Loucy (cell line): ENCODE measurements at regions not wholly inside any gene's neighbourhood (a gene's known extent, or its start where the extent isn't known, plus 50 kb on each side); places are given as distances from the start of the nearest gene placed in this dataset.
A peak's percentile ranks its signal among the peaks of the same experiment; 100 is the strongest.

ENCODE experiments used
- H2AFZ ChIP-seq: fragments of 200-600 bp; sonication (generic); 2 replicates; pipeline ENCODE4 v1.6.0; 2016; ENCODE audit warnings: antibody characterized with exemption, mild to moderate bottlenecking, low read length, moderate library complexity
- H3F3A ChIP-seq: fragments of 200-600 bp; 2 replicates; pipeline ENCODE4 v1.6.0; 2016; ENCODE audit warnings: antibody characterized with exemption, low read depth, mild to moderate bottlenecking
- H3K27me3 ChIP-seq: fragments of 200-600 bp; sonication (generic); 2 replicates; pipeline ENCODE4 v1.6.1; 2014; ENCODE audit warnings: low read length, mild to moderate bottlenecking; ENCODE audit not compliant: insufficient read depth, poor library complexity, severe bottlenecking
- H3K36me3 ChIP-seq: fragments of 200-600 bp; sonication (generic); 2 replicates; pipeline ENCODE4 v1.6.1; 2016; ENCODE audit warnings: low read length; ENCODE audit not compliant: insufficient read depth
- H3K4me1 ChIP-seq: fragments of 200-600 bp; sonication (generic); 2 replicates; pipeline ENCODE4 v1.5.1; 2014; ENCODE audit warnings: low read length, mild to moderate bottlenecking; ENCODE audit not compliant: insufficient read depth, poor library complexity, severe bottlenecking
- H3K4me2 ChIP-seq: fragments of 200-600 bp; sonication (generic); 2 replicates; pipeline ENCODE4 v1.6.0; 2014; ENCODE audit warnings: antibody characterized with exemption, low read length, low read depth, mild to moderate bottlenecking; ENCODE audit not compliant: poor library complexity, severe bottlenecking
- H3K4me3 ChIP-seq: fragments of 200-600 bp; sonication (generic); 2 replicates; pipeline ENCODE4 v1.5.1; 2014; ENCODE audit warnings: low read length, mild to moderate bottlenecking, mixed read lengths; ENCODE audit not compliant: poor library complexity, severe bottlenecking
- H3K79me2 ChIP-seq: fragments of 200-600 bp; sonication (generic); 2 replicates; pipeline ENCODE4 v1.6.1; 2014; ENCODE audit warnings: low read length; ENCODE audit not compliant: insufficient read depth
- H3K9ac ChIP-seq: fragments of 200-600 bp; sonication (generic); 2 replicates; pipeline ENCODE4 v1.6.0; 2014; ENCODE audit warnings: mild to moderate bottlenecking, low read depth, low read length, moderate library complexity; ENCODE audit not compliant: poor library complexity, severe bottlenecking
- H3K9me2 ChIP-seq: fragments of 200-600 bp; sonication (generic); replicated peaks from 2 replicates; pipeline ENCODE4 v1.6.1; 2016; ENCODE audit warnings: low read depth, low read length, mixed read lengths
- H3K9me3 ChIP-seq: fragments of 200-600 bp; sonication (generic); 2 replicates; pipeline ENCODE4 v1.6.1; 2014; ENCODE audit warnings: mild to moderate bottlenecking, antibody characterized with exemption, low read length, low read depth; ENCODE audit not compliant: insufficient read depth
- H4K20me1 ChIP-seq: fragments of 200-600 bp; sonication (generic); 2 replicates; pipeline ENCODE4 v1.6.0; 2014; ENCODE audit warnings: antibody characterized with exemption, low read length, mild to moderate bottlenecking; ENCODE audit not compliant: insufficient read depth, poor library complexity, severe bottlenecking
- CTCF ChIP-seq: fragments of 200-600 bp; sonication (generic); conservative IDR thresholded peaks from 2 replicates; pipeline ENCODE4 v1.5.1; 2014; ENCODE audit warnings: mild to moderate bottlenecking, antibody characterized with exemption, low read length
- EZH2phosphoT487 ChIP-seq: fragments of 200-600 bp; IDR thresholded peaks from 2 replicates; pipeline ENCODE4 v1.6.1; 2018; ENCODE audit warnings: antibody characterized with exemption, mild to moderate bottlenecking, moderate library complexity, borderline replicate concordance

- Histone ChIP-seq H3K9ac (no peak overlapping the region), H3F3A (no peaks in the 10 kb centered on the region), H3K4me1 (no peaks in the 10 kb centered on the region), H4K20me1 (no peaks in the 10 kb centered on the region), H3K9me2 (no peaks in the 10 kb centered on the region), H3K36me3 (no peaks in the 10 kb centered on the region), H3K4me3 (no peak overlapping the region), H3K27me3 (no peaks in the 10 kb centered on the region), H3K79me2 (no peaks in the 10 kb centered on the region), H3K4me2 (no peak overlapping the region), H3K9me3 (no peaks in the 10 kb centered on the region), H2AFZ (no peak overlapping the region)
- TF ChIP-seq CTCF (no peak), EZH2phosphoT487 (no peak)
These were observed 54.4 kb upstream of the BMP4 start for GRCh38 chr14:54010981-54011380.

GRCh38 chr14:54023027-54023426, 66.4 kb upstream of the BMP4 start:
- no peaks in the 10 kb centered on the region for H3K4me1 ChIP-seq
- no peak overlapping the region for H3K4me3 ChIP-seq
- no peaks in the 10 kb centered on the region for H4K20me1 ChIP-seq
- no peak for TF ChIP-seq CTCF
- TF ChIP-seq EZH2phosphoT487 = no peak
- H2AFZ ChIP-seq = no peak overlapping the region
- no peaks in the 10 kb centered on the region for H3K79me2 ChIP-seq
- H3K9ac ChIP-seq = no peak overlapping the region
- no peaks in the 10 kb centered on the region for H3F3A ChIP-seq
- no peaks in the 10 kb centered on the region for H3K27me3 ChIP-seq
- H3K4me2 ChIP-seq = no peak overlapping the region
- no peaks in the 10 kb centered on the region for H3K9me2 ChIP-seq
- no peaks in the 10 kb centered on the region for H3K9me3 ChIP-seq
- no peaks in the 10 kb centered on the region for H3K36me3 ChIP-seq

- no peaks in the 10 kb centered on the region for H3K4me1 ChIP-seq
- no peaks in the 10 kb centered on the region for H4K20me1 ChIP-seq
- H3K9ac ChIP-seq = no peak overlapping the region
- no peaks in the 10 kb centered on the region for H3K36me3 ChIP-seq
- TF ChIP-seq EZH2phosphoT487 (no peak), CTCF (peak; percentile 55)
- H3K9me2 ChIP-seq = no peaks in the 10 kb centered on the region
- H3K4me3 ChIP-seq = no peak overlapping the region
- H2AFZ ChIP-seq = no peak overlapping the region
- H3K4me2 ChIP-seq = no peak overlapping the region
- no peaks in the 10 kb centered on the region for H3K27me3 ChIP-seq
- no peaks in the 10 kb centered on the region for H3K9me3 ChIP-seq
- no peaks in the 10 kb centered on the region for H3K79me2 ChIP-seq
- no peaks in the 10 kb centered on the region for H3F3A ChIP-seq
These were observed 69.0 kb upstream of the BMP4 start for GRCh38 chr14:54025661-54026060.
